Right renal pelvis (tissue), 4 donors: ENCODE measurements at regions not wholly inside any gene's neighbourhood (a gene's known extent, or its start where the extent isn't known, plus 50 kb on each side); places are given as distances from the start of the nearest gene placed in this dataset.
"Not testable (repeated sequence)": the region's sequence is repeated elsewhere in the genome, so short reads cannot be mapped to it uniquely, and the experiment has no call there.

ENCODE experiments used
- DNase-seq, 4 donors: peaks; one replicate each; pipeline ENCODE4 v3.0.0-alpha.2; 2013; ENCODE audit warnings: low read depth in 4 of 4, low spot score in 3 of 4, missing footprints in 1 of 4

GRCh38 chr4:150018257-150018656, 60.0 kb upstream of the DCLK2 start:
- no peak for DNase-seq

- no peak for DNase-seq
Measured at GRCh38 chr4:150021483-150021882, 56.8 kb upstream of the DCLK2 start.

- DNase-seq: no peak
Measured at GRCh38 chr4:150023489-150023888, 54.8 kb upstream of the DCLK2 start.

- DNase-seq: not testable (repeated sequence)
Measured at GRCh38 chr4:150026987-150027386, 51.3 kb upstream of the DCLK2 start.
